Left lung (tissue), 4 donors: ENCODE measurements at regions not wholly inside any gene's neighbourhood (a gene's known extent, or its start where the extent isn't known, plus 50 kb on each side); places are given as distances from the start of the nearest gene placed in this dataset.

ENCODE experiments used
- ATAC-seq: fragments of 200-7000 bp; cut with Tn5 transposase; one replicate; pipeline ENCODE4 v1.9.1; 2020; ENCODE audit warnings: moderate library complexity
- DNase-seq, 4 donors: peaks; one replicate each; pipeline ENCODE4 v3.0.0-alpha.2; 2013 to 2020
- H3K27ac ChIP-seq, 2 donors: fragments of 200-600 bp; sonication (generic) in 1 of 2; one replicate each; pipeline versions ENCODE4 v1.5.0 to v1.8.0; 2020 to 2021
- H3K27me3 ChIP-seq, 2 donors: fragments of 200-600 bp; sonication (generic) in 1 of 2; one replicate each; pipeline versions ENCODE4 v1.5.0 to v1.8.0; 2020 to 2021
- H3K36me3 ChIP-seq, 2 donors: fragments of 200-600 bp; sonication (generic) in 1 of 2; one replicate each; pipeline versions ENCODE4 v1.5.0 to v1.8.0; 2020 to 2021
- H3K4me1 ChIP-seq, 2 donors: fragments of 200-600 bp; one replicate each; pipeline ENCODE4 v1.8.0; 2021
- H3K4me3 ChIP-seq, 2 donors: fragments of 200-600 bp; sonication (generic) in 1 of 2; one replicate each; pipeline versions ENCODE4 v1.5.0 to v1.8.0; 2020 to 2021; ENCODE audit warnings: mild to moderate bottlenecking in 1 of 2
- H3K9me3 ChIP-seq, 2 donors: fragments of 200-600 bp; sonication (generic) in 1 of 2; one replicate each; pipeline versions ENCODE4 v1.5.0 to v1.8.0; 2020 to 2021
- intact Hi-C, 2 donors: fragments of 100-400 bp; cut with DNase I; formaldehyde crosslinking; loops; one replicate each; pipeline versions ENCODE4 v1.11.2 to v1.14.2; 2022
- TF ChIP-seq, protein P1 (sequence below), 2 donors: fragments of 200-600 bp; sonication (generic) in 1 of 2; IDR thresholded peaks; one replicate each; pipeline versions ENCODE4 v1.5.0 to v1.8.0; 2021; ENCODE audit warnings: antibody characterized with exemption in 2 of 2
- donor health status: DM: no; HTN: yes; CAD: no.
- donor health status: DM: no; HTN: no; CAD: no.

DNA sequence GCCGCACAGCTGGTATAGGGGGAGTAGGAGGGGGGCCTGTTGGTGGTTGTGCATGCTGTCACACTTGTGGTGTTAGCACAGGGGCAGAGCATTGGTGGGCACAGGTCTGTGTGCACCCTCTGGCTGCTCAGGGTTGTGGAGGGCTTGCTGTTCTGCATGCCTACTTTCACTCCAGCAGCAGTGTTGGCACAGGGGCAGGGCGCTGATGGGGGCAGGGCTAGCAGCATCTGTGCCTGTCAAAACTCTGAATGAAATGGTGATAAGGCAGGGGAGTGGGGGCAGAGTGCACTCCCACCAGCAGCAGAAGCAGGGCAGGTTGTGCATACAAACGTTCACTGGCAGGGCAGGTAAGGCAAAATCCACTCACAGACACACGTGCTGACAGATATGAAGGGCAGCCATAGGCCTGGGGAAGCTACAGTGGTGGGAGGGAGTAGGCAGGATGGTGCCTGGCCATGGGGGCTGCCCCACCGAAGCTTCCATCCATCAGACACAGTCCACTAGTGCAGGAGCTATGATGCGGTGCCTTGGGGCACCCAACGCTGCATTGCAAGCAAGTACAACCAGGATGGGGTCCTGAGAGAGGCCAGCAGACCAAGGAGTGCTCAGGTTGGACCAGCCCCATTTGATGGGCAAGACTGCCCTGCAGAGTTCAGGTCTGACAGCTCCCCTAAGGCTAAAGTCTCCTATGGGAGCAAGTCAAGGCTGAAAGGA lies 160.7 kb upstream of the SPANXC start:
- intact Hi-C loops: no loop called here
- ATAC-seq: no peak

DNA sequence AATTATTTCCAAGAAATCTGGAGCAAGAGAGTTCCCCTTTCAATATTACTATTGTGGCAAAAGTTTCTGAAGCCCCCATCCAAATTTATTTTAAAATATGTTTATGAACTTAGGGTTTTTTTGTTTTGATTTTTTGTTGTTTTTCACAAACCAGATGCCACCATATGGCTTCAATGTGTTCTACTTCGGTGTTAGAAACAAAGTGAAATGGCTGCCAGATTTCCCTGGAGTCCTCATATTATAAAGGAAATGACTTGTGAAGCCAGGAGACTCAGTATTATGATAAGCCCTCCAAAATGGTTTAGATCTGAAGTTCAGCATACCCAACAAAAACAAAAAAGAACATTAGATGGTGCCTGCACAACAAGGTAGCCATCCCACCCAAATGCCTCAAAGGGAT lies 154.2 kb upstream of the SPANXC start:
- DNase-seq (no peak), ATAC-seq (no peak)
- intact Hi-C loops: no loop called here
- H3K4me1 ChIP-seq: no peaks in the 10 kb centered on the region
- no peaks in the 10 kb centered on the region for H3K9me3 ChIP-seq
- H3K4me3 ChIP-seq: no peak overlapping the region
- H3K36me3 ChIP-seq: no peaks in the 10 kb centered on the region
- no peak overlapping the region for H3K27ac ChIP-seq
- TF ChIP-seq, protein P1, sequence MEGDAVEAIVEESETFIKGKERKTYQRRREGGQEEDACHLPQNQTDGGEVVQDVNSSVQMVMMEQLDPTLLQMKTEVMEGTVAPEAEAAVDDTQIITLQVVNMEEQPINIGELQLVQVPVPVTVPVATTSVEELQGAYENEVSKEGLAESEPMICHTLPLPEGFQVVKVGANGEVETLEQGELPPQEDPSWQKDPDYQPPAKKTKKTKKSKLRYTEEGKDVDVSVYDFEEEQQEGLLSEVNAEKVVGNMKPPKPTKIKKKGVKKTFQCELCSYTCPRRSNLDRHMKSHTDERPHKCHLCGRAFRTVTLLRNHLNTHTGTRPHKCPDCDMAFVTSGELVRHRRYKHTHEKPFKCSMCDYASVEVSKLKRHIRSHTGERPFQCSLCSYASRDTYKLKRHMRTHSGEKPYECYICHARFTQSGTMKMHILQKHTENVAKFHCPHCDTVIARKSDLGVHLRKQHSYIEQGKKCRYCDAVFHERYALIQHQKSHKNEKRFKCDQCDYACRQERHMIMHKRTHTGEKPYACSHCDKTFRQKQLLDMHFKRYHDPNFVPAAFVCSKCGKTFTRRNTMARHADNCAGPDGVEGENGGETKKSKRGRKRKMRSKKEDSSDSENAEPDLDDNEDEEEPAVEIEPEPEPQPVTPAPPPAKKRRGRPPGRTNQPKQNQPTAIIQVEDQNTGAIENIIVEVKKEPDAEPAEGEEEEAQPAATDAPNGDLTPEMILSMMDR (IDR thresholded peaks at IDR 0.05): no peak
- H3K27me3 ChIP-seq: no peaks in the 10 kb centered on the region

More for the DNA sequence above, 160.7 kb upstream of the SPANXC start:
- Histone ChIP-seq H3K36me3 (no peaks in the 10 kb centered on the region), H3K27me3 (no peaks in the 10 kb centered on the region), H3K27ac (no peak overlapping the region), H3K4me3 (no peak overlapping the region), H3K9me3 (no peaks in the 10 kb centered on the region), H3K4me1 (no peaks in the 10 kb centered on the region)
- no peak for DNase-seq
- TF ChIP-seq, protein P1 (IDR thresholded peaks at IDR 0.05): no peak

DNA sequence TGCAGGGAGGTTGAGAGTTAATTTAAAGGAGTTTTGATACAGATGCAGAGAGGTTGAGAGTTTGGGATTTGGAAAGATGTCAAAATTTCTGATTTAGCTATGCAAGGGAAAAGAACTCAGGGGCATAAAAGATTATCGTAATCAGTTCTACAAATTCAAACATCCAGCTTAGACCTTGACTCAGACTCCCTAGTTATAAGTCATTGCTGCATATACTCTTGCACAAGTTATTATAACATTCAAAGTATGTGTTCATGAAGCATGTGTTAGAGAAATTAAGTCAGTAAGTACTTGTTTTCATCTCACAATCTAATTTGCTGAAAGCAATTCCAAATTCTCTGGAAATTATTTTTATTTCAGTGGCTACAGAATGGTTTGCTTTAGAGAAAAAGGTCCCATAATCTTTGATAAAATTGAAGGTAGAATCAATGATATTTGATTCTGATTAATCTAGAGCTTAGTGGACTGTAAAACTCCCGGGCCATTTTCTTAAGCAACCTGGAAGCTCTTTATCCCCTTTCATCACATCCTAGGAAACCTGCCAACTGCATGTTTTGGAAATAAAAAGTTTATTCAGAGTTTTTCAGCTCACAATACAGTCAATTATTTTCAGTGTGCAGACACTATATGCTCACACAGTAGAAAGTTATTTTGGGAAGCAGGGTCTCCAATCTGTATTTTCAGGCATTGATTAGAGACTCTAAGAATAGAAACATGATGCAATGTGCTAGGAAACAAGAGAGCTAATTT lies 132.9 kb upstream of the SPANXC start:
- Histone ChIP-seq H3K9me3 (no peaks in the 10 kb centered on the region), H3K27me3 (no peaks in the 10 kb centered on the region), H3K4me1 (no peaks in the 10 kb centered on the region), H3K27ac (no peak overlapping the region), H3K4me3 (no peak overlapping the region), H3K36me3 (no peaks in the 10 kb centered on the region)
- peak in 1 of 4 donors; percentile 22 for DNase-seq
- TF ChIP-seq, protein P1 (IDR thresholded peaks at IDR 0.05): no peak
- intact Hi-C loops: no loop called here
- no peak for ATAC-seq

DNA sequence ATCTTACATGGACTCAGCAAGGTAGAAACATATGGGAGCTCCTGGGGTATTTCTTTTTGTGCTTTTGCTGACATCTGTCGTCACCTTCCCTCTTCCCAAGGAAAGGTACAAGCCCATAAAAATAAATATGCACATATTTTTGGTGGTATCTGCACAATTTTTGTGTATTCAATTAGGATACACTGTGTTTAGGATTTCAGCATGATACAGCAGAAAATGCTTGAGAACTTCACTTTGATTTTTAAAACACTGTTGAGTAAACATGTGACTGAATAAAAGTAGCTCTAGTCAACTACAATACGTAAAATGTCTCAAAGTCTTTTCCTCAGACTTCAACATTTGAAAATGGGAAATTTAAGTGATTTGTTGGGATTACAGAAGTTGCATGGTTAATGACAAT lies 99.4 kb upstream of the SPANXC start:
- DNase-seq (no peak), ATAC-seq (no peak)
- no peaks in the 10 kb centered on the region for H3K9me3 ChIP-seq
- H3K27me3 ChIP-seq: no peaks in the 10 kb centered on the region
- TF ChIP-seq, protein P1 (IDR thresholded peaks at IDR 0.05): no peak
- no peaks in the 10 kb centered on the region for H3K4me1 ChIP-seq
- no peaks in the 10 kb centered on the region for H3K36me3 ChIP-seq
- H3K27ac ChIP-seq: no peak overlapping the region
- H3K4me3 ChIP-seq: no peak overlapping the region
- intact Hi-C loops: no loop called here

DNA sequence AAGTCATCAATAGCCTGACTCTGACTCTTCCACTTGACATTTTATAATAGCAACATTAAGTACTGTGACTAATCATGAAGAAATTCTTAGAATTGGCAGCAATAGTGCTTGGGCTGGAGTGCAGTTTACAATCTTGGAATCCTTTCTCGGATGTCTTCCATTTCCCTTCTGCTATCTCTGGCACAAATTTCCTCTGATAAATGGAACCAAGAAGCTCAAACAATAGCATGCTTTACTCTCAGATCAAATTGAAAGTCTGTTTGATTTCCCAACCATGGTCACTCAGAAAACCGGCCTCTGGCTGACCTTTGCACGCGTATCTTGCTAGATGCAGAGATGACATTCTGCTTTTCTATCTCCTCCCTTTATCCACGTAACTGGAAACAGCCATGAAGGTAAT lies 99.0 kb upstream of the SPANXC start:
- H3K27ac ChIP-seq: no peak overlapping the region
- TF ChIP-seq, protein P1 (IDR thresholded peaks at IDR 0.05): no peak
- no peaks in the 10 kb centered on the region for H3K36me3 ChIP-seq
- no peaks in the 10 kb centered on the region for H3K4me1 ChIP-seq
- ATAC-seq (peak; percentile 77), DNase-seq (peak in 2 of 4 donors; percentile 19 to 48)
- intact Hi-C loops: no loop called here
- no peaks in the 10 kb centered on the region for H3K27me3 ChIP-seq
- H3K4me3 ChIP-seq: no peak overlapping the region
- H3K9me3 ChIP-seq: no peaks in the 10 kb centered on the region
